KMS-11 (cell line): ENCODE measurements at regions not wholly inside any gene's neighbourhood (a gene's known extent, or its start where the extent isn't known, plus 50 kb on each side); places are given as distances from the start of the nearest gene placed in this dataset.

Source experiments
- H2AFZ ChIP-seq: fragments of 200-600 bp; sonication (generic); 2 replicates; pipeline ENCODE4 v1.6.1; 2016; ENCODE audit warnings: antibody characterized with exemption, mixed run types, low read depth
- H3K27ac ChIP-seq: fragments of 200-600 bp; sonication (generic); 2 replicates; pipeline ENCODE4 v1.6.1; 2016; ENCODE audit warnings: mild to moderate bottlenecking, mixed run types
- H3K27me3 ChIP-seq: fragments of 200-600 bp; sonication (generic); 2 replicates; pipeline ENCODE4 v1.6.1; 2017; ENCODE audit warnings: mild to moderate bottlenecking, low read depth, mixed run types, moderate library complexity; ENCODE audit not compliant: insufficient read depth
- H3K36me3 ChIP-seq: fragments of 200-600 bp; sonication (generic); 2 replicates; pipeline ENCODE4 v1.6.1; 2017; ENCODE audit warnings: mild to moderate bottlenecking, mixed run types; ENCODE audit not compliant: insufficient read depth
- H3K4me1 ChIP-seq: fragments of 200-600 bp; sonication (generic); 2 replicates; pipeline ENCODE4 v1.6.1; 2016; ENCODE audit warnings: mild to moderate bottlenecking, low read depth, mixed run types; ENCODE audit not compliant: poor library complexity, severe bottlenecking
- H3K4me2 ChIP-seq: fragments of 200-600 bp; sonication (generic); 2 replicates; pipeline ENCODE4 v1.7.0; 2016; ENCODE audit warnings: mild to moderate bottlenecking, mixed run types
- H3K4me3 ChIP-seq: fragments of 200-600 bp; sonication (generic); IDR thresholded peaks from 2 replicates; pipeline ENCODE4 v1.6.1; 2017; ENCODE audit warnings: low read depth, low read length, mixed read lengths; ENCODE audit not compliant: insufficient read depth
- H3K79me2 ChIP-seq: fragments of 200-600 bp; sonication (generic); 2 replicates; pipeline ENCODE4 v1.6.1; 2016; ENCODE audit warnings: low read depth, mixed run types; ENCODE audit not compliant: insufficient read depth
- H3K9ac ChIP-seq: fragments of 200-600 bp; sonication (generic); 2 replicates; pipeline ENCODE4 v1.6.1; 2016; ENCODE audit warnings: mild to moderate bottlenecking, mixed run types
- H4K20me1 ChIP-seq: fragments of 200-600 bp; sonication (generic); 2 replicates; pipeline ENCODE4 v1.6.1; 2016; ENCODE audit warnings: mild to moderate bottlenecking, mixed run types; ENCODE audit not compliant: insufficient read depth
- CTCF ChIP-seq: fragments of 200-600 bp; sonication (generic); conservative IDR thresholded peaks from 2 replicates; pipeline ENCODE4 v1.6.1; 2017; ENCODE audit warnings: low read depth, mild to moderate bottlenecking, antibody characterized with exemption, low read length, moderate library complexity, mixed read lengths

GRCh38 chr12:11556682-11557081, 92.8 kb upstream of the ETV6 start:
- no peaks in the 10 kb centered on the region for H3K79me2 ChIP-seq
- no peak overlapping the region for H3K4me3 ChIP-seq
- H3K27me3 ChIP-seq, result no peaks in the 10 kb centered on the region
- H3K4me1 ChIP-seq, result no peaks in the 10 kb centered on the region
- H3K9ac ChIP-seq, result no peak overlapping the region
- no peak for TF ChIP-seq CTCF
- no peak overlapping the region for H2AFZ ChIP-seq
- no peak overlapping the region for H3K27ac ChIP-seq
- no peaks in the 10 kb centered on the region for H4K20me1 ChIP-seq
- no peak overlapping the region for H3K4me2 ChIP-seq
- no peaks in the 10 kb centered on the region for H3K36me3 ChIP-seq

- Histone ChIP-seq H3K4me2 (no peak overlapping the region), H3K79me2 (no peaks in the 10 kb centered on the region), H3K4me3 (no peak overlapping the region), H3K27ac (no peak overlapping the region), H3K9ac (no peak overlapping the region), H2AFZ (no peak overlapping the region), H3K4me1 (no peaks in the 10 kb centered on the region), H4K20me1 (no peaks in the 10 kb centered on the region), H3K27me3 (no peaks in the 10 kb centered on the region), H3K36me3 (no peaks in the 10 kb centered on the region)
- no peak for TF ChIP-seq CTCF
Observed at GRCh38 chr12:11559626-11560340, 89.7 kb upstream of the ETV6 start.

- no peak overlapping the region for H3K4me2 ChIP-seq
- H3K4me3 ChIP-seq, result no peak overlapping the region
- H4K20me1 ChIP-seq, result no peaks in the 10 kb centered on the region
- H3K9ac ChIP-seq, result no peak overlapping the region
- no peaks in the 10 kb centered on the region for H3K36me3 ChIP-seq
- H3K27me3 ChIP-seq, result no peaks in the 10 kb centered on the region
- TF ChIP-seq CTCF, result no peak
- H3K4me1 ChIP-seq, result no peaks in the 10 kb centered on the region
- H3K27ac ChIP-seq, result no peak overlapping the region
- H3K79me2 ChIP-seq, result no peaks in the 10 kb centered on the region
- H2AFZ ChIP-seq, result no peak overlapping the region
Observed at GRCh38 chr12:11561411-11561810, 88.1 kb upstream of the ETV6 start.

- no peak overlapping the region for H2AFZ ChIP-seq
- H3K9ac ChIP-seq, result no peak overlapping the region
- no peaks in the 10 kb centered on the region for H3K27me3 ChIP-seq
- H3K4me3 ChIP-seq, result no peak overlapping the region
- H3K79me2 ChIP-seq, result no peaks in the 10 kb centered on the region
- no peaks in the 10 kb centered on the region for H4K20me1 ChIP-seq
- H3K4me1 ChIP-seq, result peaks cover 14% of the 10 kb centered on the region
- no peak overlapping the region for H3K4me2 ChIP-seq
- H3K27ac ChIP-seq, result no peak overlapping the region
- TF ChIP-seq CTCF, result no peak
- H3K36me3 ChIP-seq, result no peaks in the 10 kb centered on the region
Observed at GRCh38 chr12:11563785-11564739, 85.4 kb upstream of the ETV6 start.
